C4-2B (cell line): ENCODE measurements at regions not wholly inside any gene's neighbourhood (a gene's known extent, or its start where the extent isn't known, plus 50 kb on each side); places are given as distances from the start of the nearest gene placed in this dataset.

Source experiments
- CTCF ChIP-seq: fragments of 450-650 bp; conservative IDR thresholded peaks from 2 replicates; pipeline ENCODE4 v1.5.1; 2017; ENCODE audit warnings: mild to moderate bottlenecking
- ZFX ChIP-seq: fragments of 450-650 bp; IDR thresholded peaks from 2 replicates; pipeline ENCODE4 v1.6.1; 2017

GRCh38 chr15:94909510-94909909, 678.1 kb downstream of the MCTP2 start:
- TF ChIP-seq CTCF, result no peak
- no peak for TF ChIP-seq ZFX
